GM21723 (cell line): ENCODE measurements at regions not wholly inside any gene's neighbourhood (a gene's known extent, or its start where the extent isn't known, plus 50 kb on each side); places are given as distances from the start of the nearest gene placed in this dataset.
"Not testable (repeated sequence)": the region's sequence is repeated elsewhere in the genome, so short reads cannot be mapped to it uniquely, and the experiment has no call there.

Experiments
- ATAC-seq: cut with Tn5 transposase; IDR thresholded peaks from one replicate; pipeline ENCODE4 v1.9.1; 2021; ENCODE audit warnings: mild to moderate bottlenecking, moderate library complexity; ENCODE audit not compliant: unreplicated experiment

DNA sequence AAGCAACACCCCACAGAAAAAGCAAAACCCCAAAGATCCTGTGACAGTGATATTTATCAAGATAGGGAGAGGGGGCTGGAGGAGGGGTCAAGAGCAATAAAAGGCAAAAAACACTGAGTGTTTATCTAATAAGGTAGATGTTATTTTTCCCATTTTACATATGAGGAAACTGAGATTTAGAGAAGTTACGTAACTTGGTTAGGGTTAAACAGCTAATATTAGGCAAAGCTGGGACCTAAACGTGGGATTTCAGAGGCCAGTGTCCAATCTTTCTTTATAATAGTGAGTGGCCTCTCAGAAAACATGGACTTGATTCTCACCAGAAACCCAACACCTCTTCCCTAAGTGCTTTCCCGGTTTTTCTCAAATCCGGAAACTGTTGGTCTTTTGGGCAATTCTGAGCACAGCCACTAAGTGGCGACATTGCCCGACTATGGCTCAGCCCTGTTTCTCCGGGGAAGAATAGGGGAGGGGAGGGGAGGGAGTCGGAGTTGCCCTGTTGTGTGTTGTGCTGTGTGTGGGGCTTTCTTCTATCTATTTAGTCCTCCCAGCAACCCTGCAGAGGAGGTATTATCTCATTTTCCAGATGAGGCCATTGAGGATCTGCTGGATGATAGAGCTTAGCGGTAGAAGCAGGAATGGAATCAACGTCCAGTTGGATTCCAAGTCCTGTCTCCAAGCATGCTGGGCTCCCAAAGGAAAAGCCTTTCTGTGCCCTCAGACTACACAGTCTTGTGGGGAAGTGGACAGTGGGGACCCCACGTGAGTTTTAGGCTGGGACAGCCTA, 58.7 kb upstream of the ETV3 start:
- not testable (repeated sequence) for ATAC-seq

DNA sequence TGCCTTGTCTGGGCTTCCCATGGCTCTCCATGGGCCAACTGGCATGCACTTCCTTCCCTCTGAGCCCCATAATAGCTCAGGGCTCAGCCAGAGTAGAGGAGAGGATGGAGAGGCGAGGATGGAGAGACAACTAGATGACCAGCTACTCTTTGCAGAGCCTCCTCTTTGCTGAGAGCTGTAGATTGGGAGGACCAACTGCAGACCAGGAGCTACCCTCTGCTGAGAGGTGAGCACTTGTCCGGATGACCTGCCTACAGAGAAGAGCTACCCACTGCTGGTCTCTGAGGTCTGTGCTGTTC, 58.0 kb upstream of the ETV3 start:
- ATAC-seq: no peak

DNA sequence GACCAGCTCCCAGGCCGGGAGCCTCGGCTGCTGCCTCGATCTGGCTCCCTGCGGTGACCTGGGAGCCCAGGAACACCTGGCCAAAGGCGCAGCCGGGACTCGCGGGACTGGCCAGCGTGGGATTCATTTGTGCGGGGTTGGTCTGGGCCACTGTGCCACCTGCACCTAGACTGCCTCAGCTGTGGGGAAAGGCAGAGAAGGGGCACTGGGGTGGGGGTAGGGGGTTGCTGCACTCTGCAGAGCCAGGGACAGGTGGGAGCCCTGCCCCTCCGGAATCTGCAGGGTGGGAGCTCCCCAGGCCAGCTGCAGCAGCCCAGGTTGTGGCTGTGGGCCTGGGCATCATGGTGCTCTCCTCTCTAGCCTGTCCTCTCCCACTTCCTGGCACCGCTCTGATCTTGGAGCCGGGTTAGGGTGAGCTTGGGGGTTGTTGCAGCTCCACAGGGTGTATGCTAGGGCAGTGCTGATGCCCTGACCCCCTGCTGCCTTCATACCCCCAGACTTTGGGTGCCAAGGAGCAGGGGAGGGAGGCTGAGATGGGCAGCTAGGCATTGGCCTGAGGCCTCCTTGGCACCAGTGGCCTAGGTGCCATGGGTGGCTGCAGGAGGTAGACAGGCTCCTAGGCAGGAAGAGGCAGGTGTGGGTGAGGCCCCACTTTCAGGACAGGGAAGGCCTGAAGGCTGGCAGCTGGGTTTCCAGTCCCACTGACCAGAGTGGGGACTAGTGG, 57.5 kb upstream of the ETV3 start:
- no peak for ATAC-seq

DNA sequence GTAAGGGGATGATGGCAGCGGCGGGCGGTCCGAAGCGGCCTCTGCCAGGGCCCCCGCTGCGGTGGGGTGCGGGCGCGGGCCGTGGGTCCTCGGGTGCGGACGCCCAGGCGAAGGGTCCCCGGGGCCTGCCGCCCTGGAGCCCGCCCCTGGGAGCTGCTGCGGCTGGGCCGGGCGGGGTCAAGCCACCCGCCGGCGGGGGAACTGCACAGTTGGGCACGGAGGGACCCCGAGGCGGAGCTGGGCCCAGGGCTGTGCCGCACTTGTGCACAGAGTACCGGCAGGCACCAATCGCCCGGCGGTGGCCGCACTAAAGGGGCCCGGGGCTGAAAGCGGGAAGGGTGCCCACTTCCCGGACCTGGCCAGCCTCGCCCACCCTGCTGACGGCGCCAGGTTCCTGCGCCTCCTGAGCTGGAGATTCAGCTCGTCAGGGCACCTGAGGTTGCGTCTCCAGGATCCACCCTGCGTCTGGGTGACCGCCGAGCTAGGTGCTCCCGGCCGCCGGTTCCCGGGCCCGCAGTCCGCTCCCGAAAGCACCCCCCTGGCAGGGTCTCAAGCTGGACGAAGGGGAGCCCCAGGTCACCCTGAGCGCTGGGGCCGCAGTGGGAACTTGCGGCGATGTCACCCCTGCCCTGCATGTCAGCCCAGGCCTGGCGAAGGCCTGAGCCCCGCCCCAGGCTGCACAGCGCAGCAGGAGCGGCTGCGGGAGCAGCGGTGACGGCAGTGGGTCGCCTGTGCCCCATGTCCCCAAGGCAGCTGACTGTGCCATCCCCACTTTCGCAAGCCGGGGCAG, 56.7 kb upstream of the ETV3 start:
- ATAC-seq: no peak

GRCh38 chr1:157193702-157194391, 55.7 kb upstream of the ETV3 start:
- no peak for ATAC-seq

GRCh38 chr1:157193219-157193618, 55.0 kb upstream of the ETV3 start:
- no peak for ATAC-seq

DNA sequence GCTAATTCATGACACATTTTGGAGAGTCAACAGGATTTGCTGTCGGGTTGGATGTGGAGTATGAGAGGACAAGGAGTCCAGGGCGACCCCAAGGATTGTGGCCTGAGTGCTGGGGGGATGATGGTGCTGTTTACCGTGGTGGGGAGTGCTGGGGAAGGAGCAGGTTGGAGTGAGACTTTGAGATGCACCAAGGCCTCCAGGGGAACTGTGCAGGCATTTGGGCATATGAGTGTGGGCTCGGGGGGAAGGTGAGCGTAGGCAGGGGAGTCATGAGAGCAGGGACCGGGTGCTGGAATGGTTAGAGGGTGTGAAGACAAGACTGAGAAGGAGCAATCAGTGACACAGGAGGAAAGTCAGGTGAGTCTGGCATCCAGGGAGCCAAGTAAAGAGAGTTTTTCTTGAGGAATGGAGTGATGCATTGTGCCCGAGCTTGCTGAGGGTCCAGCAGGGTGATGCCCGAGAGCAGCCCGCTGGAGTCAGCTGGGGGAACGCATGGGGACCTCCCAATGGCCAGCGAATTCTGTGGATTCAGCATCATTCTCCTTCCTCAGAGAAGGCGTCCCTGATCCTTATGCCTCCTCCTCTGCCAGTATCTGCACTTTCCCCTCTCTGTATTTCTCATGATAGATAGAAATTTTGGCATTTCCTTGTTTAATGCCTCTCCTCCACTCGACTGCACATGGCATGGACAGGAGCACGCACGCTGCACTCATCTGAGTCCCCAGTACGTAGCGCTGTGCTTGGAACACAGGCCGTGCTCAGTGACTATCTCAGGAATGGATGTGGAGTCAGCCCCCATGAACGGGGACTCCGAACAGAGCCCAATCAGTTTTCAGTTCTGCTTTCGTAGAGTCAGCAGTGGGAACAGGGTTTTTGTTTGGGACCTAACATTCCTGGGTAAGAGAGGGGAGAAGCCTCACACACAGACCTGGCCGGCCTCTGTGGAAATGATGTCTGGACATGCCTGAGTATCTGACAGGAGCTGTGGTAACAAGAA, 52.1 kb upstream of the ETV3 start:
- no peak for ATAC-seq

- no peak for ATAC-seq
Measured at GRCh38 chr1:157189096-157189495, 50.9 kb upstream of the ETV3 start.
